GM18868 (cell line): ENCODE measurements at regions not wholly inside any gene's neighbourhood (a gene's known extent, or its start where the extent isn't known, plus 50 kb on each side); places are given as distances from the start of the nearest gene placed in this dataset.
"Not testable (repeated sequence)": the region's sequence is repeated elsewhere in the genome, so short reads cannot be mapped to it uniquely, and the experiment has no call there.

Source experiments
- ATAC-seq: cut with Tn5 transposase; IDR thresholded peaks from one replicate; pipeline ENCODE4 v1.9.1; 2021; ENCODE audit warnings: mild to moderate bottlenecking, moderate library complexity; ENCODE audit not compliant: unreplicated experiment

- no peak for ATAC-seq
These were observed 487.4 kb upstream of the SOX9 start for GRCh38 chr17:71633391-71633849.

GRCh38 chr17:71634376-71634775 lies 486.4 kb upstream of the SOX9 start:
- no peak for ATAC-seq

DNA sequence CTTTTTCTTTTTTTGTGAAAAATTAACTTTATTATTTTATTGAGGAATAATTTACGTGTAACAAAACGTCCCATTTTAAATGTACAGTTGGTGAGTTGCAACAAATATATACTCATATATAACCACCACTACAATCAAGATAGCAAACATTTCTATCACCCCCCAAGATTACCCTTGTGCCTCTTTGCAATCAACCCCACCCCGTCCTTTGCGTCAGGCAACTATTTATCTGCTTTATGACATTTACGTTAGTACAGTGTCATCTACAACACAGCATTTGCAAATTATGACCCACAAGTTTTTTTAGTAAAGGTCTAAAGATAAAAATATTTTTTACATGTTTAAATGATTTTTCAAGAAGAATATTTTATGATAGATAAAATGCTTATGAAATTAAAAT lies 485.6 kb upstream of the SOX9 start:
- ATAC-seq = no peak

GRCh38 chr17:71636644-71637043 lies 484.2 kb upstream of the SOX9 start:
- ATAC-seq = no peak

DNA sequence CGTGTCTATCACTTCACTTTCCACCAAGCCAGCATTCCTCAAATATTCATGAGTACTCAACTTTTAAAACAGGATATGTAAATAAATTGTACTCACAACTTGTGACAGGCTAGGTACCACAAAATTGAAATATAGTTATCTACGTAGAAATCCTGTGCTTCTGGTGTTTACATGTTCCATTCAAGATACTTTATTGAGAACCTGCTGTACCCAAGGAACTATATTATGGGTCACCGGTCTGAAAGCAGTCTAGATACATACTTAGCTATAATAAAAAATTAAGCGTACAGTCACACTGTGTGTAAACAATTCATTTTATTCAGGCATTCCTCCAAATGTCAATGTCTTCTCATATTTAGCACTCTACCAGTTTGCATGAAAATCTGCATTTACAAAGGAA lies 482.2 kb upstream of the SOX9 start:
- ATAC-seq = no peak

GRCh38 chr17:71639865-71640264 lies 481.0 kb upstream of the SOX9 start:
- ATAC-seq = no peak

- not testable (repeated sequence) for ATAC-seq
These were observed 473.9 kb upstream of the SOX9 start for GRCh38 chr17:71646890-71647289.

DNA sequence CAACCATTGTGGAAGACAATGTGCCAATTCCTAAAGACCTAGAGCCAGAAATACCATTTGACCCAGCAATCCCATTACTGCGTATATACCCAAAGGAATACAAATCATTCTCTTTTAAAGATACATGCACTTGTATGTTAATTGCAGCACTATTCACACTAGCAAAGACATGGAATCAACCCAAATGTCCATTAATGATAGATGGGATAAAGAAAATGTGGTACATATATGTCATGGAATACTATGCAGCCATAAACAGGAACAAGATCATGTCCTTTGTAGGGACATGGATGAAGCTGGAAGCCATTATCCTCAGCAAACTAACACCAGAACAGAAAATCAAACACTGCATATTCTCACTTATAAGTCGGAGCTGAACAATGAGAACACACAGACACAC lies 472.5 kb upstream of the SOX9 start:
- not testable (repeated sequence) for ATAC-seq

DNA sequence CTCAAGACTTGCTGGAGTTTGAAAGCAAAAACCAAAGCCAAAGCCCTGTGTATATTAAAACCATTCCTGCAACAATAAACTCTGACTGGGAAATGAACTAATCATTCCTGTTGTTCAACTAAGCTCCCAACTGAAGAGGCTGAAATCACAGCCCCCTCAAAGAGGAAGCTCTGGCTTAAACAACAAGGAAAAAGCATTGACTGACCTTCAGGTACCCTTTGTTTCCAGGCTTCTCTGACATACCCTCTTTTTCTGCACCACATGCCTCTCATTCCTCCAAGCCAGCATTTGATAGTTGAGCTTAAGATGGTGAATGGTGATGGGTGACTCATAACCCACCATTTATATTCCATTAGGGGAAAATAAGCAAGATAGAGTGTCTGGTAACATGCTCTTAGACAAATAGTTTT lies 470.9 kb upstream of the SOX9 start:
- no peak for ATAC-seq

DNA sequence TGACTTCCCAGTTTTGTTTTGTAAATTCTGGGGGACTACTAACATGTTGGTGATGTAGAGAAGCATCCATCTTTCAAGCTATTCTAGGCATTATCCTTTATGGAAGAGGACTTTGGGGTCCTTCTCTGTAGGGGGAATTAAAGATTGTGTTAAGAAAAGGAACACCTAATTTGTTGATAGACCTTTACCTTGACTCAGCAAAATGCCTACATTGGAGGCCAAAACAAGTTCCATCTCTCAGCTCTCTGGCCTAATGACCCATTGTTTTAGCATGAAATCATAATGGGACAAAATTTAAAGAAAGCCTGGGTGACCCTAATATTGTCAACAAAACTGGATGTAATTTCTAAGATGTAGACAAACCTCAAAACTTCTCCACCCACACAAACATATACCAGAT lies 465.3 kb upstream of the SOX9 start:
- no peak for ATAC-seq

- ATAC-seq = no peak
These were observed 463.6 kb upstream of the SOX9 start for GRCh38 chr17:71656964-71657858.

DNA sequence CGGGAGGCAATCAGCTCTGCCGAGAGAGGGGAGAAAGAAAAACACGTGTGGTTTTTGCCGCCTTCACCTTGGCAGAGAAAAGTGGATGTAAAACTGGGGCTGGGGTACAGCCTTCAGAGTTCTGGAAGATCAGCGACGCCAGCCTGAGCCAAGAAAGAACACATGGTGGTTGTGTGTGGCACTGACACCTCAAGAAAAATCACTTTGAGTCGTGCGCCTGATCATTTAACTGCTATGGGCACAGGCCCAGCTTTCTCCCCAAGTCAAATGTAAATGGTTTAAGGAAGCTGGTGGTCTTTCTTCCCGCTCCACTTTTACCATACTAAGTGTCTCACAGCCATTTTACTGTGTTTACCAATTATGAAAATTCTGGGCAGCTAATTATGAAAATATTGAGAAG lies 461.8 kb upstream of the SOX9 start:
- ATAC-seq = no peak

- no peak for ATAC-seq
These were observed 456.0 kb upstream of the SOX9 start for GRCh38 chr17:71664861-71665260.

DNA sequence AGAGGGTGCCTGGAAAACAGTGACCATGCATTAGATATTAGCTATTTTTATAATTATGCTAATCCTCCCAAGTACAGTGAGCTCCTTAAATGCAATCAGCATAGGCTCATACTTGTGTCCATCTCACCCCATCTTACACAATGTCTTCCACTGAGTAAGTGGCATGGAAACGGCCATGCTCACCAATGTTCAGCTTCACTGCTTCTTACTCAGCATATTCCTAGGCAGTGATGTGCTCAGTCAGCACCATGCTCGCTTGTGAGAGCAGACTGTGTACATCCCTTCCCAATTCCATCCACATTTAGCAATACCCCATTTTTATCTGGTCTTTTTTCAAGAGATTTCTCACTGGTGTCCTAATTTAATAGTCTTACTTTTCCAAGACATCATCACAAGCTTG lies 454.8 kb upstream of the SOX9 start:
- ATAC-seq = no peak

GRCh38 chr17:71667661-71668060 lies 453.2 kb upstream of the SOX9 start:
- ATAC-seq = no peak

- no peak for ATAC-seq
These were observed 452.0 kb upstream of the SOX9 start for GRCh38 chr17:71668807-71669206.

DNA sequence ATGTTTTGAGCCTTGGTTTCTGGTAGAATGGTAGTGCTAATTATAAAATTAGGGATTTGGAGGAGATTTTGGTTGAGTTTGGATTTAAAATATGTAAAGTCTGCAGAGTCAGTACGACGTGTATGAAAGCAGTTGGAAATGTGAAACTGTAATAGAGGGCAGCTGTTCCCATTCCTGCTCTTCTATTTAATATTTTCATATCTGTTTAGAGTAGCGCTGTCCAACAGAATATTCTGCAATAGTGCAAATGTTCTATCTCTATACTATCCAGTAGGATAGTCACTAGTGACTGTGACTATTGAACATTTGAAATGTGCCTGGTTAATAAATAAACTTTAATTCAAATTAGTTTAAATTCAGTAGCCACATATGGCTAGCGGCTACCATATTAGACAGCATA lies 443.4 kb upstream of the SOX9 start:
- no peak for ATAC-seq

- no peak for ATAC-seq
These were observed 441.0 kb upstream of the SOX9 start for GRCh38 chr17:71679832-71680231.

GRCh38 chr17:71681427-71682173 lies 439.2 kb upstream of the SOX9 start:
- no peak for ATAC-seq

GRCh38 chr17:71682174-71682494 lies 438.7 kb upstream of the SOX9 start:
- ATAC-seq = no peak

GRCh38 chr17:71689782-71690181 lies 431.0 kb upstream of the SOX9 start:
- ATAC-seq = no peak

- ATAC-seq = no peak
These were observed 420.9 kb upstream of the SOX9 start for GRCh38 chr17:71699907-71700306.
